A172 (cell line): ENCODE measurements at regions not wholly inside any gene's neighbourhood (a gene's known extent, or its start where the extent isn't known, plus 50 kb on each side); places are given as distances from the start of the nearest gene placed in this dataset.

ENCODE experiments used
- DNase-seq: peaks from one replicate; pipeline ENCODE4 v3.0.0-alpha.2; 2015; ENCODE audit warnings: low spot score

- no peak for DNase-seq
Observed at GRCh38 chr9:18347386-18348082, 126.4 kb upstream of the ADAMTSL1 start.

- no peak for DNase-seq
Observed at GRCh38 chr9:18348083-18348475, 125.9 kb upstream of the ADAMTSL1 start.

DNA sequence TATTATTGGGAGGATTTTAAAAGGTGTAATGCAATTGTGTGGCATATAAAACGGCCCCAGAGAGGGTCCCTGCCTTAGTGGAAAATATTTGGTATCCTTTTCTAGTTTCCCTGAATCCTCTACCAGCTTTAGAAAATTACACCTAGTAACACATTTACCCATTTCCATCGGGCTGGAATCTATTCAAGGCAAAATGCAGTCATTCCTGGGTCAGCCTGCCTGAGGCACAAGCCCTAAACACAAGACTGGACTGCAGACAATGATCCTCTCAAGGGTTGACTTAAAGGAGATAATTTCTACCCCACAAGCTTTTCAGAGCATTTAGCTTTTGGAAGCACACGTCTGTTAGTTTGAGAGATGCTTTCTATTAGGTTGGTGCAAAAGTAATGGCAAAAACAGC lies 124.4 kb upstream of the ADAMTSL1 start:
- DNase-seq: no peak

DNA sequence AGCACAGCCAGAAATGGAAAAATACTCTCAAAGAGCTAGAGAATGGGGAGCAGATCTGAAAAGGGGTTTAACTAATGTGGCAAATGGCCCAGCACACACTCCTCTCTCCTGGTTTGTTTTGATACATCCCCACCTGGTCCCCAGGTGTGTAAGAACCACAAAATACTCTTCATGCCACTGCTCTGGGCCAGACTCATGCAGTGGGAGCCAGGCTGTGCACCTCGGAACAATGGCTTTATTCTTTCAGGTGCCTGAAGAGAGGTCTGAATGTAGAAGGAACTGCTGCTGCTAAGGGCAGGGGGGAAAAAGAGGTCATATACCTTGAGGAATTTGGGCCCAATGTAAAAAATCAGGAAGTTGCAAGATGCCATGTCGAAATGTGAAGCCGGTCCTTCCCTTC lies 123.9 kb upstream of the ADAMTSL1 start:
- no peak for DNase-seq

- no peak for DNase-seq
Observed at GRCh38 chr9:18350995-18351595, 122.9 kb upstream of the ADAMTSL1 start.

DNA sequence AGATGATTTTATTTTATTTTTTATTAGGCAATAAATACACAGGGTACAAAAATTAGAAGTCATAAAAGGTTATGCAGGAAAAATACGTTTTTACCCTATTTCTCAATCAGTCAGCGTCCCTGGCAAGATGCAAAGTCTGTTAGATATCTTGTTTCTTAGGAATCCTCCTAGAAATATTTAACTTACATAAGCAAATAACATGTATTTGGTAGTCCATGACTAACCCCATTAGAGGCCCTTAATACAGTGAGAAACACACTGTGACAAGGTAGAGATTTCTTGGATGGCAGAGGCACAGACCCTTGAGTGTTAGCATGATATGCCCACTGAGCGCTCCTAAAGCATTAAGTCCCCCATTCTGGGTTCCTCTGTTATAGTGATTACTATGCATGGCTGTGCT lies 121.2 kb upstream of the ADAMTSL1 start:
- DNase-seq: no peak

DNA sequence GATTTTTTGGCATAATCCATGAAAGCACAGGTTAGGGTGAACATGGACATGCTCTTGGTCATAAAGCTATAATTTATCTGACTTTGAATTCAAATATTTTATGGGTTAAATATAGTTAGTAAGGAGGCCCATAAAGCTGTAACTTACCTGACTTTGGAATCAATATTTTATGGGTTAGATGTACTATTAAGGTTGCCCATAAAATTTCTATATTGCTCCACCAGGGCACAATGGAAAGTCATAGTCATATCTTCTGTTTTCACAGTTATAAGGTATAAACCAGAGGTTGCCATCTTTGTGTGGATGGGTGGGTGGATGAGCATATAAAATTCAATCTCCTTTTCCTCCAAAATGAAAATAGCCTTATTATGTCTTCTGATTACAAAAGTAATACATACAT lies 120.5 kb upstream of the ADAMTSL1 start:
- DNase-seq: no peak

DNA sequence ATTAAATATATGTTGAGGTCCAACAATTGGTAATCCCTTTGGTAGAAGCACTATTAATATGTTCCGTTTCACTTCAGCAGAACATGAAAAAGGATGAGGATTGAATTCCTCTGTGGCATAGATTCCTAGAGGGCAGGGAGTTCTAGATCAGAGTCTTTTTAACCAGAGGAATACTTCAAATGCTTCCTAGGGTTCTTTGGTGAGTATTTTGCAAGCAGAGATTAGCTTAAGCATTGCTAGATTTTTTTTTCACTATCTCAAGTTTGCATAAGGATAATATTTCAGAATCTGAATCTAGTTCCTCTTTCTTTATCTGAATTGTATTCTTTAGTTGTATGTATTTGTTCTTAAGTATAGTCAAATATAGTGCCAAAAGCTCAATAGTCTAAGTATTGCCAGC lies 116.6 kb upstream of the ADAMTSL1 start:
- no peak for DNase-seq

GRCh38 chr9:18358325-18358724 lies 115.6 kb upstream of the ADAMTSL1 start:
- DNase-seq: no peak

DNA sequence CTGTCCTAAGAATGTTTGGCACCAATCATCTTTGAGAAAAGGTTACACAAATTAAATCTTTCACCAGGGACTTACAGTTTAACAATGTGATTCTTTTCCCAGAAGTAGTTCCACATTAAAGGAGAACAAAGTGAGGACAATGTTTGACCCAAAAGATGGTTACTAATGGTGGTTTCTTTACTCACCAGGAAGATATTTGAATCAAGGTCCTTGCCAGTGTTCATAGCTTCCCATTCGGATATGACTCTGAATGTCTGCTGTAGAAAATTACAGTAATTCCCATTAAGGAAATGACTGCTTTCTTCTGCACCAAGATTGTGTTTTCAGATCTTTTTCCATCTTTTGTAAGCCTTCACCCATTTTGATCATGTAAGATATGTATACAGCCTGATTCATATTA lies 114.6 kb upstream of the ADAMTSL1 start:
- no peak for DNase-seq

DNA sequence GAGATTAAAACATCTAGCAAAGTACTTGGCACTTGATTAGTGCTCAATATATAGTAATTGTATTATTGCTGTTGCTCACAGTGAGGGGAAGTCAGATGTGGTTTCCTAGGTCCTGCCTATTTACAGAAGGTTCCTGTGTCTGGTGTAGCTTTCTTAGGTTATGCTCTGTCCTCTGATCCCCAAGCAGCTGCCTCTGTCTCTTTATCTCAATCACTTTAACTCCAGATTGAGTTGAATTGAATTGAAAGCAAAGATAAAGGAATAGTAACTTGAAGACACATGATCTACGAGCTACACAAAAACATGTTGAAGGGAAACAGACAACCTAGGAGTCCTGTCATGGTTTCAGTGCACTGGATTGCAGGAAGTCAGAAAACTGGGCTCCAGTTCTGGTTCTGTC lies 113.9 kb upstream of the ADAMTSL1 start:
- DNase-seq: no peak

DNA sequence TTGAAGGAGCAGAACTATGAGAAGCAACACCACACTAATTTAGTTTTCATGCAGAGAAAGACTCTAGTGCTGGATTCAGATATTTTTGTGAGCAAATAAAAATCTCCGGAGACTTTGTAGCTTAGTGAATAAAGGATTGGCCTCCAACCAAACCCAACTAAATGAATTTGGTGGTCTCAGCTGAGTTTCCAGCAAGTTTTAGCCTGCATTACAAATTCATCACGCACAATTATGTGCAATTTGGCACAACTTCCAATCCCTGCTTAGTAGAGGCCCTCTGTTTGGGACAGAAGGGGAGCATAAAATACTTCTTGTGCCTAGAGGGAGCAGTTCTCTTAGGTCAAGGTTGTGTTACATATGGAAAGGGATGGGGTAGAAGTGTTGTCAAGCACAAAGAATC lies 112.3 kb upstream of the ADAMTSL1 start:
- no peak for DNase-seq

GRCh38 chr9:18362166-18362565 lies 111.8 kb upstream of the ADAMTSL1 start:
- DNase-seq: no peak

DNA sequence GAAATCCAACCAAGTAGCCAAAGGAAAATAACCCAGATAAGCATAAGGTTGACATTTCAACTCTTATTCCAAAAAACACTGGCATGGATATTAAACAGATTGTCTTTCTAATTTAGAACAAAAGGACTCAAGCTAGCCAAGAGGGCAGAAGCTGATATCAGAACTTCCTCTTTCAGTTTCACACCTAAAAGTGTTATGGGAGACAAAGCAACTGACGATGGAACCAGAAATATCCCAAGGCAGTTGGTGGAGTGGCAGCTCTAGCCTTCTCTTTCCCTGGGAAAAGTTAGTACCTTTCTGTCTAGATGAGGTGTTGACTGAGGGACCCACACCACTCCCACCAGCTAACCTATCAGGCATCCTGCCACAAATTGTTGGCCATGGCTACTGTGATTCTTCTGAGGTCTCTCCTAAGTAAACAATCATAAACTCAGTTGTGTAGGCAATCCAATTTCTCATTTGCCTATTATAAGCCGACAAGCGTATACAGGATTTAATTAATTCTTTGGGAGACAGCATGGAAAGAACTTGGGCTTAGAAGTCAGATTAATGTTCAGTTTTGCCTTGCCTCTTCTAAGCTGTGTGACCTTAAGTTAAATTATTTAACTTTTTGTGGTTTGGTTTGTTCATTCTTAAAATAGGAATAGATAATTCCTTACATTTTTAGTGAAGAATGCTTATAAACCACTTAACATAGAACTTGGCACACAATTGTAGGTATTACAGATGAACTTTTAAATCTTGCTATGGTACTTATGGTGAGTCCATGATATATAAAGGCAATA lies 110.9 kb upstream of the ADAMTSL1 start:
- peak; percentile 1 for DNase-seq

GRCh38 chr9:18365651-18366050 lies 108.3 kb upstream of the ADAMTSL1 start:
- DNase-seq: no peak

- no peak for DNase-seq
Observed at GRCh38 chr9:18366184-18366583, 107.8 kb upstream of the ADAMTSL1 start.

GRCh38 chr9:18368206-18368605 lies 105.7 kb upstream of the ADAMTSL1 start:
- no peak for DNase-seq

DNA sequence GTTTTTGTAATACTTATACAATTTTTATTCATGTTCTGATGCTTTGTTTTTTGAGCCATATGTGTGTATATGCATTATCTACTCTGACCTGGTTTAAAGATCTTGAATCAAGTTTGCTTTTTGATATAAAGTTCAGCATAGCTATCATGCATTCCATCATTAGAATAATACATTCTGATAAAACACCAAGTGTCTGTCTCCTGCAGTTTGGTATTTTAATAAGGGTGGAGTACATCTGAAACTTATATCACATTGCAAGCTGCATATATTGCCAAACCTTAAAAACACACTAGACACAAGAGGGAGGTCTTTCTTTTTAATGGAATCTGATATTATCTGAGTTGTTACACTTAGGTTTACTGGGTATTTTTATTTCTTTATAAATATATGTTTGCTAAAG lies 102.8 kb upstream of the ADAMTSL1 start:
- DNase-seq: no peak

- no peak for DNase-seq
Observed at GRCh38 chr9:18371621-18372020, 102.3 kb upstream of the ADAMTSL1 start.

GRCh38 chr9:18379073-18379811 lies 94.7 kb upstream of the ADAMTSL1 start:
- DNase-seq: peak; percentile 58

- DNase-seq: no peak
Observed at GRCh38 chr9:18382243-18382642, 91.7 kb upstream of the ADAMTSL1 start.

GRCh38 chr9:18384066-18384465 lies 89.9 kb upstream of the ADAMTSL1 start:
- DNase-seq: no peak
